Body of pancreas (tissue), 4 donors: ENCODE measurements at regions not wholly inside any gene's neighbourhood (a gene's known extent, or its start where the extent isn't known, plus 50 kb on each side); places are given as distances from the start of the nearest gene placed in this dataset.

Experiments
- ATAC-seq: fragments of 150-250 bp; one replicate; pipeline ENCODE4 v1.9.1; 2016
- DNase-seq, 4 donors: peaks; one replicate each; pipeline ENCODE4 v3.0.0-alpha.2; 2019
- H3K27ac ChIP-seq, 4 donors: fragments of 200-600 bp; sonication (generic); 1 replicate in 3 of 4; 2 replicates in 1 of 4; pipeline versions ENCODE4 v1.5.1 to v1.6.1; 2016 to 2019; ENCODE audit warnings: mild to moderate bottlenecking in 1 of 4, mixed read lengths in 1 of 4, moderate library complexity in 1 of 4
- H3K27me3 ChIP-seq, 2 donors: fragments of 200-600 bp; sonication (generic); one replicate each; pipeline ENCODE4 v1.6.0; 2016; ENCODE audit warnings: mild to moderate bottlenecking in 1 of 2
- H3K36me3 ChIP-seq, 2 donors: fragments of 200-600 bp; sonication (generic); replicated peaks in 1 of 2; 2 replicates each; pipeline ENCODE4 v1.5.1; 2016; ENCODE audit warnings: low read depth in 2 of 2; ENCODE audit not compliant: insufficient read depth in 1 of 2
- H3K4me1 ChIP-seq: fragments of 200-600 bp; sonication (generic); one replicate; pipeline ENCODE4 v1.6.0; 2016
- H3K4me3 ChIP-seq, 2 donors: fragments of 200-600 bp; sonication (generic); 1 replicate in 1 of 2; 2 replicates in 1 of 2; pipeline ENCODE4 v1.5.1; 2016 to 2019
- H3K9me3 ChIP-seq, 3 donors: fragments of 200-600 bp; sonication (generic); 1 replicate in 2 of 3; 2 replicates in 1 of 3; pipeline ENCODE4 v1.5.1; 2016
- POLR2A ChIP-seq, 3 donors: fragments of 450-650 bp; IDR thresholded peaks; one replicate each; pipeline ENCODE4 v1.6.1; 2016; ENCODE audit warnings: antibody characterized with exemption in 3 of 3, mild to moderate bottlenecking in 2 of 3
- WGBS, 2 donors: methylation state at CpG; one replicate each; pipeline ENCODE4 v1.1.5; 2017; 5-methylcytosine and 5-hydroxymethylcytosine counted together
- intact Hi-C: fragments of 100-400 bp; cut with DNase I; formaldehyde crosslinking; loops from one replicate; pipeline ENCODE4 v1.15.1; 2023
- TF ChIP-seq, protein P1 (sequence below), 7 experiments: fragments of 450-650 bp in 4 of 7; fragments of 200-600 bp in 3 of 7; sonication (generic) in 3 of 7; IDR thresholded peaks; one replicate each; pipeline ENCODE4 v1.5.1; 2016 to 2019; ENCODE audit warnings: antibody characterized with exemption in 7 of 7

DNA sequence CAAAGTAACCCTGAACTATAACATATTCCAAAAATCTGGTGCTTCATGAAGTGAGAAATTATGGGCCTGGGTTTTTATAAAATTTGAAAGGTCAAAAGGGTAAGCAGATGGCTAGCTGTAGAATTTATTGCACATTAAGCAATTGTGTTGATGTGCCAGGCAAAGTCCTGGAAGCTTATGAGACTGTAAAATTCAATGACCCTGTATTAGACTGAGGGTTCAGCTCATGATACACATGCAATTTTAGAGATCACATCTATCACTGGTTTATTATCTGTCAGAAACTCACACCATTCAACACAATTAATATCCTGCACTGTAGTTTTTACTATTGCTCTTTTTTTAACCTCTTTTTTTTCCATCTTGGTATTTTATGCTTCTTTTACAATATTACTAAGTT is 1162.6 kb upstream of the SLC39A10 start:
- no peak for ATAC-seq
- no peaks in the 10 kb centered on the region for H3K4me1 ChIP-seq
- intact Hi-C loops: no loop called here
- H3K9me3 ChIP-seq: no peaks in the 10 kb centered on the region
- TF ChIP-seq, protein P1, sequence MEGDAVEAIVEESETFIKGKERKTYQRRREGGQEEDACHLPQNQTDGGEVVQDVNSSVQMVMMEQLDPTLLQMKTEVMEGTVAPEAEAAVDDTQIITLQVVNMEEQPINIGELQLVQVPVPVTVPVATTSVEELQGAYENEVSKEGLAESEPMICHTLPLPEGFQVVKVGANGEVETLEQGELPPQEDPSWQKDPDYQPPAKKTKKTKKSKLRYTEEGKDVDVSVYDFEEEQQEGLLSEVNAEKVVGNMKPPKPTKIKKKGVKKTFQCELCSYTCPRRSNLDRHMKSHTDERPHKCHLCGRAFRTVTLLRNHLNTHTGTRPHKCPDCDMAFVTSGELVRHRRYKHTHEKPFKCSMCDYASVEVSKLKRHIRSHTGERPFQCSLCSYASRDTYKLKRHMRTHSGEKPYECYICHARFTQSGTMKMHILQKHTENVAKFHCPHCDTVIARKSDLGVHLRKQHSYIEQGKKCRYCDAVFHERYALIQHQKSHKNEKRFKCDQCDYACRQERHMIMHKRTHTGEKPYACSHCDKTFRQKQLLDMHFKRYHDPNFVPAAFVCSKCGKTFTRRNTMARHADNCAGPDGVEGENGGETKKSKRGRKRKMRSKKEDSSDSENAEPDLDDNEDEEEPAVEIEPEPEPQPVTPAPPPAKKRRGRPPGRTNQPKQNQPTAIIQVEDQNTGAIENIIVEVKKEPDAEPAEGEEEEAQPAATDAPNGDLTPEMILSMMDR (IDR thresholded peaks at IDR 0.05): no peak
- TF ChIP-seq POLR2A (IDR thresholded peaks at IDR 0.05): no peak
- DNase-seq: no peak
- H3K27ac ChIP-seq: no peak overlapping the region
- H3K36me3 ChIP-seq: no peaks in the 10 kb centered on the region
- no peak overlapping the region for H3K4me3 ChIP-seq
- no peaks in the 10 kb centered on the region for H3K27me3 ChIP-seq

DNA sequence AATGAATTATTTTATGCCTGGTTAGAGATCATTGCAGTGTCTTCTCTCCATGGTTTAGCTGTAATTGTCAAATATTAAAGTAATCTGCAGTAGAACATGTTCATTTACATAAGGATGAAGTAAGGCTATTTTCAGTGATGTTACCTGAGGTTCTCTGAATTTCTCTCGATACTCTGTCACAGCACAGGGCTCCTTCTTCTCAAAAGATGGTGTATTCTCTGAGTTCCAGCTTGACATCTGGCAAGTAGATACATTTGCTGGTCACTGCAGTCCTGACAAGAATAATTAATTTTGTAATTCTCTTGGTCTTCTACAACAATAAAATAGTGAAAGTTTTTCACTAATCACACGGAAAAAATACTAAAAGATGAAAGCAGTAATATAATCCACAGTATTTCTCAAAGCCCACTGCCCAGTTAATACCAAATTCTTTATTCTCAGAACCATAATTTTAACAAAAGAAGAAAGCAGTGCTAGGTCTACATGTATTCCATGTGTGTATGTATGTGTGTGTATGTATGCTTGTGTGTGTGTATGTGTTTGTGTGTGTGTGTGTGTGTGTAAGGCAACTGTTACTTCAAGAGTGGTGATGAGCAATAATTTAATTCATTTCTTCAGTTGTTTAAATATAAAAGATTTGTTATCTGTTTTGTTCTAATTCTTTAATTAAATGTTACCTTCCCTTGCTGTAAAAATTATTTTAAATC is 1165.5 kb upstream of the SLC39A10 start:
- intact Hi-C loops: no loop called here
- Histone ChIP-seq H3K36me3 (no peaks in the 10 kb centered on the region), H3K4me1 (no peaks in the 10 kb centered on the region)

DNA sequence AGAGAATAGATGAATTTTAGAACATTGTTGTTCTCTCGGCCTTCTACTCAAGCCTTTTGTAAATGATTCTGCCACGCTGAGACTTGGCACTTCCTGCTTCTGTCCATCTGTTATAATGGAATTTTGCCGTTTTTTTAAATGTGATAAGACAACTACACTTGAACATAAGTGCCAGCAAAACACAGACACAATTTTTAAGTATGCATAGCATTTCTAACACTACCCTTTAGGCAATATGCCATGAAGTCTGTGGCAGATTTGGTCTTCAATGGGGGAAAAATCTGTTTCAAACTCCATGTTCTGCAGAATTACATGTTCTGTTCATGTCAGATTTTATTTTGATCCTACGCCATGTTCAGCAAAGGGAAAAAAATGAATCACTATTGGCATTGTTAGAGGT is 1170.7 kb upstream of the SLC39A10 start:
- intact Hi-C loops: no loop called here
- Histone ChIP-seq H3K4me1 (no peaks in the 10 kb centered on the region), H3K27ac (no peak overlapping the region), H3K9me3 (no peaks in the 10 kb centered on the region), H3K27me3 (no peaks in the 10 kb centered on the region), H3K4me3 (no peak overlapping the region), H3K36me3 (no peaks in the 10 kb centered on the region)
- 51 to 68% methylated on average over 4 of the region's 4 CpGs for WGBS, 2 donors
- TF ChIP-seq POLR2A (IDR thresholded peaks at IDR 0.05): no peak
- TF ChIP-seq, protein P1 (IDR thresholded peaks at IDR 0.05): no peak
- no peak for ATAC-seq
- DNase-seq: no peak

More for the DNA sequence above, 1165.5 kb upstream of the SLC39A10 start:
- DNase-seq (no peak), ATAC-seq (no peak)
- no peak overlapping the region for H3K27ac ChIP-seq
- no peak for TF ChIP-seq POLR2A (IDR thresholded peaks at IDR 0.05)
- TF ChIP-seq, protein P1 (IDR thresholded peaks at IDR 0.05): no peak
- H3K27me3 ChIP-seq: no peaks in the 10 kb centered on the region
- 46 to 52% methylated on average over 2 of the region's 2 CpGs for WGBS, 2 donors
- H3K4me3 ChIP-seq: no peak overlapping the region
- H3K9me3 ChIP-seq: no peaks in the 10 kb centered on the region

DNA sequence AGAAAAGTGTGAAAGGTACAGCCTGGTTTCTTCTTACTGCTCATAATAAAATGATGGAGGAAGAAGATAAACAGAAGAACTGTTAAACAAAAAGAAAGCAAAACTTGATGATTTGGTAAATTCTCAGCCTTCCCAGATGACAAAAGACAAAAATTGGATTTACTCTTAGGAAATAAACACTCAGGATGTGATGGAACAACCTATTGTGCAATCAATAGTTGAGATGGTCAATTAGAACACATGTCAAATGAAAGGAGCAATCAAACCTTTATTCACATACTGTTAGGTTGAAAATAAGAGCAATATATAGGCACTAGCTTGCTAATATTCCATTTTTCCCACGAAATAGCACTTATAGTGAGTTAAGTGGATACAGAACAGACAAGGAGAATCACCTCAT is 1174.0 kb upstream of the SLC39A10 start:
- no peaks in the 10 kb centered on the region for H3K36me3 ChIP-seq
- no peaks in the 10 kb centered on the region for H3K4me1 ChIP-seq
- 15 to 21% methylated on average over 1 of the region's 1 CpG for WGBS, 2 donors
- no peaks in the 10 kb centered on the region for H3K27me3 ChIP-seq
- no peak overlapping the region for H3K4me3 ChIP-seq
- intact Hi-C loops: no loop called here
- H3K9me3 ChIP-seq: no peaks in the 10 kb centered on the region
- TF ChIP-seq POLR2A (IDR thresholded peaks at IDR 0.05): no peak
- TF ChIP-seq, protein P1 (IDR thresholded peaks at IDR 0.05): no peak
- ATAC-seq (no peak), DNase-seq (no peak)
- no peak overlapping the region for H3K27ac ChIP-seq

DNA sequence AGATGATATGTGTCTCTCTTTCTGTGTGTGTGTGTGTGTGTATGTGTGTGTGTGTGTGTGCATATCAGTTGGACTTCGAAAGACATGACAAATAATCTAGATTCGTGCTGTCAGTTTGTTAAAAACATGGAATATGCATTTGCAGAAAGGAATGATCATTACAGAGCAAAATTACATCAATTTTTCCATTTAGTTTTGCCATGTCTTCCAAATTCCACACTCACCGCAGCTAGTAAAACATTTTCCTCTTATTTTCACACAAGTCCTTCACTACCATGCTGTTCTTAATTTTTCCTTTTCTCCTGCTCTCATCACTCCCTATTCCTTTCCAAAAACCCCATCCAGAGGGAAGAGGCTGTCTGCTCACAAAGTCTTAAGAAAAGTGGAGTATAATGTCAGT is 1191.4 kb upstream of the SLC39A10 start:
- Histone ChIP-seq H3K4me3 (no peak overlapping the region), H3K9me3 (no peaks in the 10 kb centered on the region), H3K36me3 (no peaks in the 10 kb centered on the region), H3K27ac (no peak overlapping the region), H3K27me3 (no peaks in the 10 kb centered on the region), H3K4me1 (no peaks in the 10 kb centered on the region)
- TF ChIP-seq POLR2A (IDR thresholded peaks at IDR 0.05): no peak
- TF ChIP-seq, protein P1 (IDR thresholded peaks at IDR 0.05): no peak
- 56 to 72% methylated on average over 3 of the region's 3 CpGs for WGBS, 2 donors
- no peak for DNase-seq
- intact Hi-C loops: no loop called here
- no peak for ATAC-seq
